ENCODE measurements at regions not wholly inside any gene's neighbourhood (a gene's known extent, or its start where the extent isn't known, plus 50 kb on each side); places are given as distances from the start of the nearest gene placed in this dataset.
"Not testable (repeated sequence)": the region's sequence is repeated elsewhere in the genome, so short reads cannot be mapped to it uniquely, and the experiment has no call there.

DNA sequence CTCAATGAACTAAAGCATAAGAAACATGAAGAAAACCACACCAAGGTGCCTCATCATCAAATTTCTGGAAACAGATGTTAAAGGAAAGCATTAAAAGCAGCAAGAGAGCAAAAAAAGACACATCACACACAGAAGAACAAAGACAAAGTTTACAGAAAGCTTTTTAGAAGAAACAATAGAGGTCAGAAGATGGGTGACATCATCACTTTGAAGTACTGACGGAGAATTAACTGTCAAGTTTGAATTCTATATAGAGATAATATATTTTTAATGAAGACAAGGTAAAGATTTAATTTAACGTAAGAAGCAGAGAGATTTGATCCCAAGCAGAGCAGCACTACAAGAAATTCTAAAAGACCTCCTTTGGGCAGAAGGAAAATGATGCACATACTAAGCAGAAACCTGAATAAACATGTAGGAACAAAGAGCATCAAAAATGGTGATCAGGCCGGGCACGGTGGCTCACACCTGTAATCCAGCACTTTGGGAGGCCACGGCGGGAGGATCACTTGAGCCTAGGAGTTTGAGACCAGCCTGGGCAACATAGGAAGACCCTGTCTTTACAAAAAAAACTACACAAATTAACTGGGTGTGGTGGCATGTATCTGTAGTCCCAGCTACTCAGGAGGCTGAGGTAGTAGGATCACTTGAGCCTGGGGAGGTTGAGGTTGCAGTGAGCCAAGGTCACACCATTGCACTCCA, 63.3 kb upstream of the RTL6 start:
- Mint-ChIP-seq H3K9me3 (ENCODE audit: unreplicated experiment) (no peaks in the 10 kb centered on the region), H3K27me3 (ENCODE audit: unreplicated experiment) (no peaks in the 10 kb centered on the region), H3K4me3 (ENCODE audit: unreplicated experiment) (no peak overlapping the region), H3K36me3 (ENCODE audit: low read depth, unreplicated experiment) (no peaks in the 10 kb centered on the region), H3K4me1 (ENCODE audit: unreplicated experiment) (no peaks in the 10 kb centered on the region), H3K27ac (ENCODE audit: unreplicated experiment) (no peak overlapping the region)
- no peak for DNase-seq (ENCODE audit: low spot score)
- TF ChIP-seq, protein P1, sequence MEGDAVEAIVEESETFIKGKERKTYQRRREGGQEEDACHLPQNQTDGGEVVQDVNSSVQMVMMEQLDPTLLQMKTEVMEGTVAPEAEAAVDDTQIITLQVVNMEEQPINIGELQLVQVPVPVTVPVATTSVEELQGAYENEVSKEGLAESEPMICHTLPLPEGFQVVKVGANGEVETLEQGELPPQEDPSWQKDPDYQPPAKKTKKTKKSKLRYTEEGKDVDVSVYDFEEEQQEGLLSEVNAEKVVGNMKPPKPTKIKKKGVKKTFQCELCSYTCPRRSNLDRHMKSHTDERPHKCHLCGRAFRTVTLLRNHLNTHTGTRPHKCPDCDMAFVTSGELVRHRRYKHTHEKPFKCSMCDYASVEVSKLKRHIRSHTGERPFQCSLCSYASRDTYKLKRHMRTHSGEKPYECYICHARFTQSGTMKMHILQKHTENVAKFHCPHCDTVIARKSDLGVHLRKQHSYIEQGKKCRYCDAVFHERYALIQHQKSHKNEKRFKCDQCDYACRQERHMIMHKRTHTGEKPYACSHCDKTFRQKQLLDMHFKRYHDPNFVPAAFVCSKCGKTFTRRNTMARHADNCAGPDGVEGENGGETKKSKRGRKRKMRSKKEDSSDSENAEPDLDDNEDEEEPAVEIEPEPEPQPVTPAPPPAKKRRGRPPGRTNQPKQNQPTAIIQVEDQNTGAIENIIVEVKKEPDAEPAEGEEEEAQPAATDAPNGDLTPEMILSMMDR (IDR thresholded peaks at IDR 0.05; ENCODE audit: unreplicated experiment): no peak

DNA sequence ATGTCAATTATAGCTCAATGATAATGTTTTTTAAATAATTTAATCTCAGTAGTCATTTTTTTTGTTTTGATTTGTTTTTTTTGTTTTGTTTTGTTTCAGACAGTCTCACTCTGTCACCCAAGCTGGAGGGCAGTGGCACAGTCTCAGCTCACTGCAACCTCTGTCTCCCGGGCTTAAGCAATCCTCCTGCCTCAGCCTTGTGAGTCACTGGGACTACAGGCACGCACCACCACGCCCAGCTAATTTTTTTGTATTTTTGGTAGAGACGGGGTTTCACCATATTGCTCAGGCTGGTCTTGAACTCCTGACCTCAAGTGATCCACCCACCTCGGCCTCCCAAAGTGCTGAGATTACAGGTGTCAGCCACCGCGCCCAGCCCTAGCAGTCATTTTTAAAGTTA, 60.6 kb upstream of the RTL6 start:
- not testable (repeated sequence) for DNase-seq (ENCODE audit: low spot score); H3K9me3 Mint-ChIP-seq (ENCODE audit: unreplicated experiment); H3K27me3 Mint-ChIP-seq (ENCODE audit: unreplicated experiment); H3K36me3 Mint-ChIP-seq (ENCODE audit: low read depth, unreplicated experiment); H3K4me1 Mint-ChIP-seq (ENCODE audit: unreplicated experiment); H3K27ac Mint-ChIP-seq (ENCODE audit: unreplicated experiment); H3K4me3 Mint-ChIP-seq (ENCODE audit: unreplicated experiment)

DNA sequence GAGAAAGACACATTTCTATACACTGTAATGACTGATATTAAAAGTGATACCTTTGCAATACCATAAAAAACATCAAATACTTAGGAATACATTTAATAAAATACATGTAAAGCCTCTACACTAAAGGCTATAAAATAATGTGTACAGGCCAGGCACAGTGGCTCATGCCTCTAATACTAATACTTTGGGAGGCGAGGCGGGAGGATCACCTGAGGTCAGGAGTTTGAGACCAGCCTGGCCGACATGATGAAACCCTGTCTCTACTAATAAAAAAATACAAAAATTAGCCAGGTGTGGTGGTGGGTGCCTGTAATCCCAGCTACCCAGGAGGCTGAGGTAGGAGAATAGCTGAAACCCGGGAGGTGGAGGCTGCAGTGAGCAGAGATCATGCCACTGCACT, 59.8 kb upstream of the RTL6 start:
- not testable (repeated sequence) for DNase-seq (ENCODE audit: low spot score); H3K9me3 Mint-ChIP-seq (ENCODE audit: unreplicated experiment); H3K4me3 Mint-ChIP-seq (ENCODE audit: unreplicated experiment); H3K4me1 Mint-ChIP-seq (ENCODE audit: unreplicated experiment); H3K27me3 Mint-ChIP-seq (ENCODE audit: unreplicated experiment); H3K36me3 Mint-ChIP-seq (ENCODE audit: low read depth, unreplicated experiment); H3K27ac Mint-ChIP-seq (ENCODE audit: unreplicated experiment)

DNA sequence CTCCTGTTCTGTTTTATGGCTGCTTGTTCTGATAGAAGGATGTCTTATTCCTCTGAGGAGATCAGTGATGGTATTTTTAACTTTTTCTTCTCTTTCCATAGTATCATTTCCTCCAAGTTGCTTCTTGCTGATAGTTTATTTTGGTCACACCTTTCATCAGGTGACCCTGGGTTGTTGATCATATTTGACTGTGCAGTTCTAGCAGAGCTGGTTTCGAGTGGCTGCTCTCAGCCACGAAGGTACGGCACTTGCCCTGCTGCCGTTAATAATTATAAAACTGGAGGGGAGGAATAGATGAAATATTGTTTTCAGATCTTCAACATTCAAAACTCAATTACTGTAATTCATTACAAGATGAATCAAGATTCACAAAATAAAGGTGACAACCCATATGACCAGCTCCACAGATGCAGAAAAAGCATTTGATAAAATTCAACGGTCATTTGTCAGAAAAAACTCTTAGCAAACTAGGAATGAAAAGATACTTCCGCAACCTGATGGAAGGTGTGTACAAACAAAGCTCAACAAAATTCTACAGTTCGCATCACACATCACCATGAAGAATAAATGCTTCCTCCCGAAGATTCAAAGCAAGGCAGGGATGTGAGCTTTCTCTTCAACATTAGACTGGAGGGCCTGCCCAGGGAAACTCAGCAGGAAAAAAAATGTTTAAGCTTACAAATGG, 59.2 kb upstream of the RTL6 start:
- no peak for DNase-seq (ENCODE audit: low spot score)
- Mint-ChIP-seq H3K4me1 (ENCODE audit: unreplicated experiment) (no peaks in the 10 kb centered on the region), H3K4me3 (ENCODE audit: unreplicated experiment) (no peak overlapping the region), H3K27ac (ENCODE audit: unreplicated experiment) (no peak overlapping the region), H3K27me3 (ENCODE audit: unreplicated experiment) (no peaks in the 10 kb centered on the region), H3K9me3 (ENCODE audit: unreplicated experiment) (no peaks in the 10 kb centered on the region), H3K36me3 (ENCODE audit: low read depth, unreplicated experiment) (no peaks in the 10 kb centered on the region)
- TF ChIP-seq, protein P1 (IDR thresholded peaks at IDR 0.05; ENCODE audit: unreplicated experiment): no peak

DNA sequence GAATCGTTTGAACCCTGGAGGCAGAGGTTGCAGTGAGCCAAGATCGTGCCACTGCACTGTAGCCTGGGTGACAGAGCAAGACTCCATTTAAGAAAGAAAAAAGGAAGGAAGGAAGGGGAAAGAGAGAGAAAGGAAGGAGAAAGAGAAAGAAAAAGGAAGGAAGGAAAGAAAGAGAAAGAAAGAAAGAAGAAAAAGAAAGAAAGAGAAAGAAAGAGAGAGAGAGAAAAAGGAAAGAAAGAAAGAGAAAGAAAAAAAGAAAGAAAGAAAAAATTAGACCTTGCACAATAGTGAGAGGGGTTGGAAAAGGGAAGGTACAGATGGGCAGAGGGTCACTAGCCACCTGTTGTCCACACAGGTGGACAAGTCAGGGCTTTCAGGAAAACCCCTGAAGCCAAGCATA, 57.6 kb upstream of the RTL6 start:
- TF ChIP-seq, protein P1 (IDR thresholded peaks at IDR 0.05; ENCODE audit: unreplicated experiment): no peak
- DNase-seq (ENCODE audit: low spot score): no peak
- no peaks in the 10 kb centered on the region for H3K9me3 Mint-ChIP-seq (ENCODE audit: unreplicated experiment)
- H3K27me3 Mint-ChIP-seq (ENCODE audit: unreplicated experiment): peaks cover 2% of the 10 kb centered on the region
- H3K4me3 Mint-ChIP-seq (ENCODE audit: unreplicated experiment): no peak overlapping the region
- peaks cover 4% of the 10 kb centered on the region for H3K4me1 Mint-ChIP-seq (ENCODE audit: unreplicated experiment)
- H3K36me3 Mint-ChIP-seq (ENCODE audit: low read depth, unreplicated experiment): no peaks in the 10 kb centered on the region
- no peak overlapping the region for H3K27ac Mint-ChIP-seq (ENCODE audit: unreplicated experiment)

DNA sequence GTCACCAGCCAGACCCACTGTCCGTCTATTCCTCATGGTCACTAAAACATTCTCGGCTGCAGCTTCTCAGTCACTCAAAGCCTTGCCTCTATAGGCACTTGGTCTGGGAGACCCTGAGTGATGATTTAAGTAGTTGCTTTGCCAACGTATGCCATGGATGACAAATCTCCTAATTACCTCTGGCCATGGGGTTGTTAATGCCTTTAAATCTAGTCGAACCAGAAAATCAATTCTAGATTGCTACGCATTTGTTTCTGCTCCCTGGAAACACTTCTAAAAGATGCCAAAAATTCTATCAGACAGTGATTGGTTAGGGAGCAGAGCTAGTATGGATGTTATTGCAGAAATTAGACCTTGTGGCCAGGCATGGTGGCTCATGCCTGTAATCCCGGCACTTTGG, 57.0 kb upstream of the RTL6 start:
- H3K27me3 Mint-ChIP-seq (ENCODE audit: unreplicated experiment): peaks cover 2% of the 10 kb centered on the region
- DNase-seq (ENCODE audit: low spot score): no peak
- no peak overlapping the region for H3K27ac Mint-ChIP-seq (ENCODE audit: unreplicated experiment)
- H3K4me3 Mint-ChIP-seq (ENCODE audit: unreplicated experiment): no peak overlapping the region
- peaks cover 7% of the 10 kb centered on the region for H3K4me1 Mint-ChIP-seq (ENCODE audit: unreplicated experiment)
- H3K36me3 Mint-ChIP-seq (ENCODE audit: low read depth, unreplicated experiment): no peaks in the 10 kb centered on the region
- H3K9me3 Mint-ChIP-seq (ENCODE audit: unreplicated experiment): no peaks in the 10 kb centered on the region
- TF ChIP-seq, protein P1 (IDR thresholded peaks at IDR 0.05; ENCODE audit: unreplicated experiment): no peak
